Activated T-cell treated with anti-CD3 and anti-CD28 coated beads for 4 hours (primary cell): ENCODE measurements at regions not wholly inside any gene's neighbourhood (a gene's known extent, or its start where the extent isn't known, plus 50 kb on each side); places are given as distances from the start of the nearest gene placed in this dataset.

Source experiments
- DNase-seq: peaks from one replicate; pipeline ENCODE4 v3.0.0-alpha.2; 2020

GRCh38 chr13:103403148-103403740 is 337.0 kb upstream of the SLC10A2 start:
- no peak for DNase-seq

GRCh38 chr13:103395139-103395538 is 328.9 kb upstream of the SLC10A2 start:
- no peak for DNase-seq

GRCh38 chr13:103394618-103395017 is 328.4 kb upstream of the SLC10A2 start:
- no peak for DNase-seq

- DNase-seq, result no peak
Observed at GRCh38 chr13:103391936-103392335, 325.7 kb upstream of the SLC10A2 start.

- DNase-seq, result no peak
Observed at GRCh38 chr13:103388839-103389238, 322.6 kb upstream of the SLC10A2 start.

GRCh38 chr13:103386341-103386740 is 320.1 kb upstream of the SLC10A2 start:
- DNase-seq, result no peak

- DNase-seq, result no peak
Observed at GRCh38 chr13:103373916-103374315, 307.7 kb upstream of the SLC10A2 start.

- DNase-seq, result no peak
Observed at GRCh38 chr13:103371271-103371670, 305.1 kb upstream of the SLC10A2 start.

- no peak for DNase-seq
Observed at GRCh38 chr13:103370790-103371189, 304.6 kb upstream of the SLC10A2 start.

GRCh38 chr13:103358255-103358932 is 292.2 kb upstream of the SLC10A2 start:
- DNase-seq, result no peak

GRCh38 chr13:103356226-103356864 is 290.1 kb upstream of the SLC10A2 start:
- DNase-seq, result no peak

GRCh38 chr13:103354171-103354570 is 288.0 kb upstream of the SLC10A2 start:
- no peak for DNase-seq

- no peak for DNase-seq
Observed at GRCh38 chr13:103351035-103351828, 285.0 kb upstream of the SLC10A2 start.

GRCh38 chr13:103350147-103350546 is 283.9 kb upstream of the SLC10A2 start:
- no peak for DNase-seq

- no peak for DNase-seq
Observed at GRCh38 chr13:103349211-103349980, 283.2 kb upstream of the SLC10A2 start.

GRCh38 chr13:103335241-103335640 is 269.0 kb upstream of the SLC10A2 start:
- no peak for DNase-seq

- no peak for DNase-seq
Observed at GRCh38 chr13:103331924-103332323, 265.7 kb upstream of the SLC10A2 start.

GRCh38 chr13:103328899-103329298 is 262.7 kb upstream of the SLC10A2 start:
- no peak for DNase-seq

- DNase-seq, result no peak
Observed at GRCh38 chr13:103326326-103326725, 260.1 kb upstream of the SLC10A2 start.

GRCh38 chr13:103325672-103326071 is 259.5 kb upstream of the SLC10A2 start:
- no peak for DNase-seq

- DNase-seq, result no peak
Observed at GRCh38 chr13:103324641-103325040, 258.4 kb upstream of the SLC10A2 start.

GRCh38 chr13:103315711-103316110 is 249.5 kb upstream of the SLC10A2 start:
- DNase-seq, result no peak

- no peak for DNase-seq
Observed at GRCh38 chr13:103312467-103312866, 246.2 kb upstream of the SLC10A2 start.
